ENCODE measurements at regions not wholly inside any gene's neighbourhood (a gene's known extent, or its start where the extent isn't known, plus 50 kb on each side); places are given as distances from the start of the nearest gene placed in this dataset.

DNA sequence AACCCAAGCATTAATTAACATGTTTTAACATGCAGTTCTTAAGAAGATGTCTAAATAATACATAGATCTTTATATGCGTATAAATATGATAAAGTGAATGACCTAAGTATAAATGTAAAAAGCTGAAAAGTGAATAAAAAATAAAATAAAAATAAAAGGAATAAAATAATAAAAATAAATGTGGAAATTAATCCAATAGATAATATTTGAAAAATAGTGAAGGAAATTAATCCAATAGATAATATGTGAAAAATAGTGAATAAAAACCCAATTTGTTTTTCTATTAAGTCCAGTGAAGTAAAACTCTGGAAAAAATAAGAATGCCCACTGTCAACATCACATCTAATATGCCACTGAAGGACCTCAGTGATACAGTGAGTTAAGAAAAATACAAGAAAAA is 180.6 kb upstream of the SLC27A6 start:
- H3K9me3 Mint-ChIP-seq (ENCODE audit: unreplicated experiment): peaks cover 14% of the 10 kb centered on the region
- H3K27me3 Mint-ChIP-seq (ENCODE audit: unreplicated experiment): no peaks in the 10 kb centered on the region
- peaks cover 17% of the 10 kb centered on the region for H3K4me1 Mint-ChIP-seq (ENCODE audit: unreplicated experiment)
- TF ChIP-seq, protein P1, sequence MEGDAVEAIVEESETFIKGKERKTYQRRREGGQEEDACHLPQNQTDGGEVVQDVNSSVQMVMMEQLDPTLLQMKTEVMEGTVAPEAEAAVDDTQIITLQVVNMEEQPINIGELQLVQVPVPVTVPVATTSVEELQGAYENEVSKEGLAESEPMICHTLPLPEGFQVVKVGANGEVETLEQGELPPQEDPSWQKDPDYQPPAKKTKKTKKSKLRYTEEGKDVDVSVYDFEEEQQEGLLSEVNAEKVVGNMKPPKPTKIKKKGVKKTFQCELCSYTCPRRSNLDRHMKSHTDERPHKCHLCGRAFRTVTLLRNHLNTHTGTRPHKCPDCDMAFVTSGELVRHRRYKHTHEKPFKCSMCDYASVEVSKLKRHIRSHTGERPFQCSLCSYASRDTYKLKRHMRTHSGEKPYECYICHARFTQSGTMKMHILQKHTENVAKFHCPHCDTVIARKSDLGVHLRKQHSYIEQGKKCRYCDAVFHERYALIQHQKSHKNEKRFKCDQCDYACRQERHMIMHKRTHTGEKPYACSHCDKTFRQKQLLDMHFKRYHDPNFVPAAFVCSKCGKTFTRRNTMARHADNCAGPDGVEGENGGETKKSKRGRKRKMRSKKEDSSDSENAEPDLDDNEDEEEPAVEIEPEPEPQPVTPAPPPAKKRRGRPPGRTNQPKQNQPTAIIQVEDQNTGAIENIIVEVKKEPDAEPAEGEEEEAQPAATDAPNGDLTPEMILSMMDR (IDR thresholded peaks at IDR 0.05): no peak
- no peaks in the 10 kb centered on the region for H3K36me3 Mint-ChIP-seq (ENCODE audit: unreplicated experiment)
- no peak overlapping the region for H3K4me3 Mint-ChIP-seq (ENCODE audit: unreplicated experiment)
- no peak for DNase-seq (ENCODE audit: extremely low spot score, unreplicated experiment)
- H3K27ac Mint-ChIP-seq (ENCODE audit: unreplicated experiment): no peak overlapping the region

DNA sequence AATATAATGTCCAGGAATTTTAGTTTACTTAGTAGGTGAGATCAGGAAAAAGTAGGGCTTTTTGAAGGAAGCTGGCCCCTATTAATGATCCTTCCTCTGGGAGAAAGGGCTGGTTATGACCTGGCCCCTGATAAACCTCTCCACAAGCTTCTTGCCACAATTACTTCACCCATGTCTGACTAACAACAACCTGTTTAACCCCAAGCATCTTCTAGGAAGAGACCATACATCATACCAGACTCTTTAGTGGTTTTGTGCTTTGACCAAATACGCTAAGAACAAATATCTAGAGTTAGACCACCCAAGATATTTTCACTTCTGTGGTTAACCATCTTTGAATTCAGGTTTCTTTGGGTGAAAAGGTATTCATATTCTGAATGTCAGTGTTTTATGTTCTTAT is 174.0 kb upstream of the SLC27A6 start:
- H3K9me3 Mint-ChIP-seq (ENCODE audit: unreplicated experiment): peaks cover 14% of the 10 kb centered on the region
- H3K27ac Mint-ChIP-seq (ENCODE audit: unreplicated experiment): no peak overlapping the region
- TF ChIP-seq, protein P1 (IDR thresholded peaks at IDR 0.05): no peak
- peaks cover 15% of the 10 kb centered on the region for H3K27me3 Mint-ChIP-seq (ENCODE audit: unreplicated experiment)
- no peak for DNase-seq (ENCODE audit: extremely low spot score, unreplicated experiment)
- H3K36me3 Mint-ChIP-seq (ENCODE audit: unreplicated experiment): no peaks in the 10 kb centered on the region
- no peak overlapping the region for H3K4me3 Mint-ChIP-seq (ENCODE audit: unreplicated experiment)
- no peaks in the 10 kb centered on the region for H3K4me1 Mint-ChIP-seq (ENCODE audit: unreplicated experiment)

DNA sequence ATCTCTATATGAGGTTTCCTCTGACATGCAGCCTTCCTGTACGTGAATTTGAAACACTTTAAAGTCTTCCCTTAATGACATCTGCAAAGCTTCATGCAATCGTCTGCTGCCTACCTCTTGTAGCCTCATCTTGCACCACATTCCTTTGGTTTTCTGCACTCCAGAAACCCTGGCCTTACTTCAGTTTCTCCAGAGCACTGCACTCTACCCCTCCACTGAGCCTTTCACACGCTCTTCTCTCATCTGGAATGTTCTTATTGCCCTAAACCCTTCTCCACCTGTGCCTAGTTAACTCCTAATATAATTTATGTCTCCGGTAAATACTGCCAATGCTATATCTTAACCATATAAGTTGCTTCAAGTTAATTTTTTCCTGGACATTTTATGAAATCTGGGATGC is 168.8 kb upstream of the SLC27A6 start:
- H3K9me3 Mint-ChIP-seq (ENCODE audit: unreplicated experiment): peaks cover 4% of the 10 kb centered on the region
- H3K4me3 Mint-ChIP-seq (ENCODE audit: unreplicated experiment): no peak overlapping the region
- H3K36me3 Mint-ChIP-seq (ENCODE audit: unreplicated experiment): no peaks in the 10 kb centered on the region
- TF ChIP-seq, protein P1 (IDR thresholded peaks at IDR 0.05): no peak
- H3K4me1 Mint-ChIP-seq (ENCODE audit: unreplicated experiment): peaks cover 3% of the 10 kb centered on the region
- no peak for DNase-seq (ENCODE audit: extremely low spot score, unreplicated experiment)
- H3K27me3 Mint-ChIP-seq (ENCODE audit: unreplicated experiment): peaks cover 30% of the 10 kb centered on the region
- H3K27ac Mint-ChIP-seq (ENCODE audit: unreplicated experiment): no peak overlapping the region

DNA sequence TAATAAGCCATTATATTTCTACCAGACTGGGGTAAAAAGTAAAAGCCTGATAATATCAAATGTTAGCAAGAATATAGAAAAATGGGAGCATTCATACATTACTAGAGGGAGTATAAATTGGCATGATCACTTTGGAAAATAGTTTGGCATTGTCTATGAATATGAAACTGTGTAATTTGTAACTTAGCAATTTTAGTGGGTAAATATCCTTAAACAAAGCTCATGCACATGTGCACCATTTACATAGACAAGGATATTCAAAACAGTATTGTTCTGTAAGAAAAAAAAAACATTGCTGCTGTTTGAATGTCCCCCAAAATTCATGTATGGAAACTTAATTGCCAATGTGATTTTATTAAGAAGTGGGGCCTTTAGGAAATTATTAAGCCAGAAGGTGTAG is 166.4 kb upstream of the SLC27A6 start:
- no peak overlapping the region for H3K4me3 Mint-ChIP-seq (ENCODE audit: unreplicated experiment)
- no peak for DNase-seq (ENCODE audit: extremely low spot score, unreplicated experiment)
- TF ChIP-seq, protein P1 (IDR thresholded peaks at IDR 0.05): no peak
- H3K9me3 Mint-ChIP-seq (ENCODE audit: unreplicated experiment): peaks cover 4% of the 10 kb centered on the region
- H3K27me3 Mint-ChIP-seq (ENCODE audit: unreplicated experiment): peaks cover 29% of the 10 kb centered on the region
- H3K36me3 Mint-ChIP-seq (ENCODE audit: unreplicated experiment): no peaks in the 10 kb centered on the region
- peaks cover 3% of the 10 kb centered on the region for H3K4me1 Mint-ChIP-seq (ENCODE audit: unreplicated experiment)
- H3K27ac Mint-ChIP-seq (ENCODE audit: unreplicated experiment): no peak overlapping the region

DNA sequence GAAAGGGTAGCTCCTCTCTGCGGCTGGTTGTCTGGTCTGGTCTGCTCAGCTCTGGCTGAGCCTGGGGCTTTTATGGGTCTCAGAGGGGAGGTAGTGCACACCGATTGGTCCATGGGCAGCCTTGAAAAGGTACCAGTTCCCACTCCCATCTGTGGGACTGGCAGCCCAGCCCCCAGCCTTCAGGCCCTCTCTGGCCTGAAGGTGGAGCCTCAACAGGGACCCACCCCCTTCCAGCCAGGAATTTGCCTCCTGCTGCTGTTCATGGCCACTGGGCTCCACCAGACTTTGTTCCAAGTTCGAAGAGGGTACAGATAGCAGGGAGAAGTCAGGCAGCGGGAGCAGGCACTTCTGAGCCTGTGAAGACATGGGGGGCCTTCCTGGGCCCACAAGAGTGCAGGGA is 165.3 kb upstream of the SLC27A6 start:
- TF ChIP-seq, protein P1 (IDR thresholded peaks at IDR 0.05): no peak
- H3K27me3 Mint-ChIP-seq (ENCODE audit: unreplicated experiment): peaks cover 34% of the 10 kb centered on the region
- peaks cover 3% of the 10 kb centered on the region for H3K4me1 Mint-ChIP-seq (ENCODE audit: unreplicated experiment)
- DNase-seq (ENCODE audit: extremely low spot score, unreplicated experiment): no peak
- H3K27ac Mint-ChIP-seq (ENCODE audit: unreplicated experiment): no peak overlapping the region
- H3K36me3 Mint-ChIP-seq (ENCODE audit: unreplicated experiment): no peaks in the 10 kb centered on the region
- H3K9me3 Mint-ChIP-seq (ENCODE audit: unreplicated experiment): peaks cover 4% of the 10 kb centered on the region
- no peak overlapping the region for H3K4me3 Mint-ChIP-seq (ENCODE audit: unreplicated experiment)
